Amniotic epithelial cell (primary cell): ENCODE measurements at regions not wholly inside any gene's neighbourhood (a gene's known extent, or its start where the extent isn't known, plus 50 kb on each side); places are given as distances from the start of the nearest gene placed in this dataset.
A peak's percentile ranks its signal among the peaks of the same experiment; 100 is the strongest.

Experiments used
- DNase-seq: peaks from one replicate; pipeline ENCODE4 v3.0.0-alpha.2; 2010; ENCODE audit warnings: low read depth

DNA sequence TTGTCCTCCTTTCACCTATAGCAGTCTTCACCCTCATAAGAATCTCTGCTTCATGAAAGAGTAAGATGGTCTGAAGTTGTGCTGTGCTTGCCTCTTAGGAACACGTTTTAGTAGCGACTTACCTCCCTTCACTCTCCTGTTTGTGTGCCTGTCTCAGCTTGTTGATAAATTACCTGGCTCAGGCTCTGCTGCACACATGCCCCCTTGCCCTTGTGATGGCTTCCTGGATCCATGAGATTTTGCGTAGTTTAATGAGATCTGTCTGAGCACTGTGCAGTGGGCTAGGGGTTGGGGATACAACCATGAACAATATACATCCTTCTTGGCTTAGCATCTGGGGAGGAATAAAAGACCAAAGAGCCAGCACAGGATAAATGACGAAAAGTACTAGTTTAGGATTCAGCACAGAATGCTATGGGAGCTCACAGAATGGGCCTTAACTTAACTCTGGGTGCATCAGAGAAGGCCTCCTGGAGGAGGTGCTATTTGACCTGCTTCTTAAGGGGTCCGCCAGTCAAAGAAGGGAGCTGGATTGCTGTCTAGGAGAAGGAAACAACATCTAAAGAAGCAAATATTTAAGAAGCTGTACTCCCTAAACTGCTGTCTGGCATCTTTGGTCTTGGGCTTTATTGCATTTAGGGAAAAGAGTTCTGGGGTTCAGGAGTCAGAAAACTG is 175.7 kb upstream of the PLXNA2 start:
- DNase-seq, result no peak

DNA sequence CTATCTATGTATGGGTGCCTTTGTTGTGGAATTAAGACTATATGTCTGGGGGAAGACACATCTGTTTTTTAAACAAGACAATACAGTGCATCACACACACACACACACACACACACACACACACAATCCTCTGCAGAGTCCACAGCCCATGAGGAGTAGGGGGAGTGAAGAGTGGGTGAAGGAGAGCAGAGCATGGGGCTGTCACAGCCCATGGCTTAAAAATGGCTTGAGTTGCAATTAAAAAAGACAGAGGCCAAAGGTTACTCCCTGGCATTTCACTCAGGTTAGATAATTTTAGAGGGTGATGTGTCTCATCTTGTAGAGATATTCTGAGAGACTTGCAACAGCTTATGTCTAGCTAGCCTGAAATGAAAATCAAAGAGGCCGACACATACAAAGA is 176.5 kb upstream of the PLXNA2 start:
- DNase-seq, result no peak

DNA sequence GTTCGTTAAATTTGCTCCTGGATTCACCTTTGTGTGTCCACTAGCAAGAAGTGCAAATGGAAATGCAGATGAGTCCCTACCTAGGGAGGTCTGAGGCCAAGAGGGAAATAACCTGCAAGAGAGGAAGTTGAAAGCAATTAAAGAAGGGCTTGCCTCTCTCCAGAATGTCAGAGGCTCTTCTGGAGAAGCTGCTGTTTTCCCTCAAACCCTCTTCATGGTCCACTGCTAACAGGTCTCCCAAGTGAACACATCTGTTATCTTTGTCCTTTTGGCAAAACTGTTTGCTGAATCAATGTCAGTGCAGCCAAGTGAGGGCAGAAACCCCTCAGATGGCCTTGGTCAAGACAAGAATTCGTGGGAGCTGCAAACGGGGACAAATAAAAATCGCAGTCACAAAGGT is 177.3 kb upstream of the PLXNA2 start:
- DNase-seq, result no peak

DNA sequence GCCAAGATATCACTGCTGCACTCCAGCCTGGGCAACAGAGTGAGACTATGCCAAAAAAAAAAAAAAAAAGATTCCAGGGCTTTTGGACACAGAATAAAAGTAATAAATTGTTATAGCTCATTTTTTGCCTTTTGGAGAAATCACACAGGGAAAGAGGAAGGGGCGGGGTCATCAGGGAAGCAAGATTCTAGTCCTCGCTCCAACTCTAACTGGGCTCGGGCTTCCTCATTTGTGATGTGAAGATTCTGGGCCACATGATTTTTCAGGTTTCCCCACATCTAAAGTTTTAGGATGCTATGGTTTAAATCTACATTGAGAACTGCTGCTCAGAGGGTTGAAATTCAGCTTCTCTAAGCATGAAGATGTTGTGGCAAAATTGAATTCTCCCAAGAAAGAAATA is 179.3 kb upstream of the PLXNA2 start:
- DNase-seq, result no peak

DNA sequence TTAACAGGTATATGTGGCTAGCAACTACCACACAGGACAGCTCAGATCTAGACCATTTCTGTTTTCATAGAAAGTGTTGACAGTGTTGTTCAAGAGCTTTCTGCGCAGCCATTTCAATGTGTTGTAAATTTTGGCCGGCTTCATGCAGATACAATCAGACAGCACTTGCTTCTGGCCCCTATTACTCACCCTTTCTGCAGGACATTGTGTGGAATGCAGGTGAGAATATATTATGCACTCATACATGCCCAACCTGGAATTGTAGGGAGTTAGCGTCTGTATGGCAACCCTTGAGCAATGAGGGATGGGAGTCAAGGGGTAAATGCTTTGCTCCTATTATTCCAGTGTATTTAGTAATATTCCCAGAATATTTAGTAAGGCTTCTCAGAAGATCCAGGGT is 180.9 kb upstream of the PLXNA2 start:
- DNase-seq, result no peak

DNA sequence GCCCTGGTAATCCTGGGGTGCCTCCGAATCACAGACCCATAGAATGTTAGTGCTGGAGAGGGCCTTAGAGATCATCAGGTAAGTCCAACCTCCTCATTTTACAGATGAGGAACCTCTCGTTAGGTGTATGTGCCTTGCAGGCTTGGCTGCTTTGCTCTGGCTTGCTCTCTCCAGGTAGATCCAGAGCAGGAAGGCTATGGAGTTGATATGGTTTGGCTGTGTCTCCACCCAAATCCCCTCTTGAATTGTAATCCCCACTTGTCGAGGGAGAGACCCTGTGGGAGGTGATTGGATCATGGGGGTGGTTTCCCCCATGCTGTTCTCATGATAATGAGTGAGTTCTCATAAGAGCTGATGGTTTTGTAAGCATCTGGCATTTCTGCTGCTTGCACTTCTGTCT is 186.0 kb upstream of the PLXNA2 start:
- no peak for DNase-seq

DNA sequence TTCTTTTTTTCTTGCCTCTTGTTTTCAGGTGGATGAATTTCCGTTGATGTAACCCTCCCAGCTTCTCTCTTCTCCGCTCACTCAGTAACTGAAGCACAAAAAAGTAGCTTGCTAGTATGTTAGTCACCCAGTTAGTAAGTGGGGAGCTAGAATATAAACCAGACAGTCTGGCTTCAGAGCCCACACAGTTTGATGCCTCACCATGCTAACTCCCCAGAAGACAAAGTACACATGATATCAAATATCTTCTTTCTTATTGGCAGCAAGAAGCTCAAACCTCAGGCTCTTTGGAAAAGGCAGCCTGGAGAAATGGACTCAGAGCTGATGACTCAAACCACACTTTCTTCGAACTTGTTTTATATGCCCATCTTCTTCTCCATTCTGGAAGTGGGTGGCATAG is 187.5 kb upstream of the PLXNA2 start:
- DNase-seq, result peak; percentile 25

DNA sequence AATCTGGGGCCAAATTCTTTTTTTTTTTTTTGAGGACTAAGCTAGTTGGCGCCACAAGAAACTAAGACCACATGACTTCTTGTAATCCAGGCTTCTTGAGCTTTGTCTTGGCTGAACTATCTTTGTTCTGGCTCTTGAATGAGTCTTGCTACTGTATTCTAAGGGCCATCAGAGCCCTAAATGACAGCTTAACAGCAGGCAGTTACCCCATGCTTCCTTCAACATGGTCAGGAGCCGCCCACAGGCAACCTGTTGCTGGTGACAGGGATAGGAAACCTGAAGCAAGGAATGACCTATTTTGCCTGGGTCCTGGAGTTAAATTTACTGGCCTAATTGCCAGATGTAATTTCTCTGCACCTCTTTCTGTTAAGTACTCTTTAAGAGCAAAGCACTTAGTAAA is 188.2 kb upstream of the PLXNA2 start:
- DNase-seq, result no peak

DNA sequence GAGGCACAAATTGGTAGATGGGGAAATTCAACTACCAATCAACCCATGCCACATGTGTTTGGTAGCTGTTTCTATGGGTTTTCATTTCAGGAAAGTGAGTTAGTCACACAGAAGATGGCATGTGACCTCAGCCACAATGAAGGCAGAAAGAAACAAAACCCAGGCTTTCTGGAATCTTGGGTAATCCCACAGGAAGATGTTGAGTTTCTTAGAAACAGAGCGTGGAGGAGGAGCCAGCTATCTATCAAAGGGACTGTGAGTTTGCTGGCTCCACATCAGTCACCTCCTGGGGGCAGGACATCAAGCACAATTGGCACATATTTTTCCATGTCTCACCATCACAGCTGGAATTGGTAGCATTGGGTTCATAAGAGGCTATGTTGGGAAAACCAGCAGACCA is 188.9 kb upstream of the PLXNA2 start:
- DNase-seq, result peak; percentile 18

DNA sequence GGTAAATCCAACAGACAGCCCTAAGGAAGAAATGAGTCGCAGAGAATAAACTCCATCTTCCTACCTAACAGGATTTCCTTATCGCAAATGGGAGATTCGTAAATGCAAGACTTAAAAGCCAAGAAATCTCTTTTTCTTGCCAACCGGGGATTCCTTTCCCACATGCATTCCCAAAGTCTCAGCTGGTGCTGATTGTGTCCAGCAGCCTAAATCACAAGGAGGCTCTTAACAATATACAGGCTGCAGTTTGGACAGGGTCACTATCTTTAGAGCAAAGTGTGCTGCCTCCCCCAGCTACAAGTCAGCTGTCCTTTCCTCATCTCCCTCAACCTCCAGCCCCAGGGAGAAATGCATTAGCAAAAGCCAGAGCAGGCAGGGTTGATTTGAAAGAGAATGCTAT is 189.8 kb upstream of the PLXNA2 start:
- no peak for DNase-seq

DNA sequence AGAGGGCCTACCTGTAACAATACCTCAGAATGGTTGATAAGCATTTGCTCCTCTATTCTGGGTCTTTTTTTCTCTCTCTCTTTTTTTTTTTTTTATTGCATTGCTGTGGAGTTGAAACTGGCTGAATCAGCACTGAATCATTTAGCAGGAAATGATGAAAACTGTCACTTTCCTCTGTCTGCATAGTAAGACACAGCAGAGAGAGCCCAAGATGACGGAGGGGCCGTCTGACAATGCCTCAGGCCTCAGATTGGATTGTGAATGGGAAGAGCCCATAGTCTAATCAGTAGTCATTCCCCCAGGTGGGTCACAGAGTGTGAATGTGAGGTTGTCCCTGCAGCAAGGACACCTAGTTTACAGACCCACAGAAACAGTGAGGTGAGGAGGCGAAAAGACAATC is 193.2 kb upstream of the PLXNA2 start:
- DNase-seq, result peak; percentile 8

DNA sequence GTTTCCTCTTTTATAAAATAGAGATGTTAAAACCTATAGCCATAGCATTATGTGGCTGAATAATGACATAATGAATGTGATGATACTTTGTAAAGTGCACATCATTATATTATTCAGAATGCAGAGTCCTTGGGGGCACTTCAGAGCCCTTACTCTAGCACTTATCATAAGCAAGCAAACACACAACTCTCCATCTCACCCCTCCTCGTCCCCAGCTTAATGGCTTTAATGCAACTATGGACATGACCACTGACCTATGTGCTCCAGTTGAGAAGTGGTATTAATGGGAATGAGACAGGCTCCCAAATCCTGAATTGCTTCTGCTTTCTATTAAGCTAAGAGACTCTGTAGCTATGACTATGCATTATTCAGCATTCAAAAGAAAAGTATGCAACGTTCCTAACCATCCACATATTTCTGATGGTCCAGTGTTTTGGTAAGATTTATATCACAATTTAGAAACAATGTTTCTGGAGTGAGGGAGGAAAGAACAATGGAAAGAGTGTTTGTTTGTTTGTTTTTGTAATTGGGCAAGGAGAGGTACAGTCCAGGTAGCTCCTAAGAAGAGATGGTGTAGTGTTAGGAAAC is 194.0 kb upstream of the PLXNA2 start:
- no peak for DNase-seq

DNA sequence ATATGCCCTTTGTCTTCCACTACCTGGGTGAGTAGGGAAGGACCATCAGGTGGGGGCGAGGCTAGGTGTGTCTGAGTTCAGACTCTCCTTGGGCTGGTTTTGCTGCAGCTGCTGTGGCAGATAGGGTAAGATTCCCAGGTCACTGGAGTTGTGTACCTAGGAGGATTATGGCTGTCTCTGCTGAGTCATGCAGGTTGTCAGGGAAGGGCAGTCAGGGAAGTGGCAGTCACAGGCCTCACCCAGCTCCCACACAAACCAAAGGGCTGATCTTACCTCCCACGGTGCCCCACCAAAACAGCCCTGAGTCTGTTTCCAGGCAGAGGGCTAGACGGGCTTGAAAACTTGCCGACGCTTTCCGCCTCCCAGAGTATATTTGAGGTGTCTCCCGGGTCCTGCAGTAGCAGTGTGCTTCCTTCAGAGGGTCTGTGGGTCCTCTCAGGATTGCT is 201.6 kb upstream of the PLXNA2 start:
- DNase-seq, result no peak

DNA sequence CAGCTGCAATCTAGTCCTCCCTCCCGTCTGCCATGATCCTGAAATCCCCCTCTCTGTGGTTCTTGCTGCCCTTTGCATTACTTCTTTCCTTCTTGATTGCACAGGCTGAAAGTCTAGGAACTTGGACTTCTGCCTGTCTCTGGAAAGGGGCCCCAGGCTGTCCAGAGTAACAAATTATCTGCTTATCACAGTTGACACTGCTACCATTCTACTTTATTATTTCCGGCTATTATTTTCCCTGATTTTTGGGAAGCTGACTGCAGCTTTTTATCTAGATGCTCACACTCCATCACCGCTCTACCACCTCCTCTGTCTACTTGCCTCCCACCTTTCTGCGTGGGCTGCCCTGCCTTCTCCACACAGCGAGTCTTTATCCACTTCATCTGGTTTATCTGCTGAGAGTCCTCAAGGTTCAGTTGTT is 202.1 kb upstream of the PLXNA2 start:
- DNase-seq, result peak; percentile 12

DNA sequence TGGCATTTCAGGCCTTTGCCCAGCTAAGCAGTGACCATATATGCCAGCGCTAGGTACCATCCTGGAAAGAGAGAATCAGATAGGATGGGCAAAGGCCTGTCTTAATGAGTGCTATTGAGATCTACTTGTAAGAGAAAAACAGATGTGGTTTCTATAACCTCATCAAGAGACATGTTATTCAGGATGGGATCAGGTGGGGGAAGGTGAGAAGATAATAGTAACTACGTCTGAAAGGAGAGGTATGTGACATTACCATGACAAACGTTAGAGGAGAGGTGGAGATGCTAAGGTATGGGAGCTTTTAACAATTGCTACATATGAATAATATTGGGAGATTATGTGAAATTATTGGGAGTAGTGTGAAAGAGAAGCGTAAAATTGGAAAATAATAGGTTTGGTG is 204.2 kb upstream of the PLXNA2 start:
- no peak for DNase-seq

DNA sequence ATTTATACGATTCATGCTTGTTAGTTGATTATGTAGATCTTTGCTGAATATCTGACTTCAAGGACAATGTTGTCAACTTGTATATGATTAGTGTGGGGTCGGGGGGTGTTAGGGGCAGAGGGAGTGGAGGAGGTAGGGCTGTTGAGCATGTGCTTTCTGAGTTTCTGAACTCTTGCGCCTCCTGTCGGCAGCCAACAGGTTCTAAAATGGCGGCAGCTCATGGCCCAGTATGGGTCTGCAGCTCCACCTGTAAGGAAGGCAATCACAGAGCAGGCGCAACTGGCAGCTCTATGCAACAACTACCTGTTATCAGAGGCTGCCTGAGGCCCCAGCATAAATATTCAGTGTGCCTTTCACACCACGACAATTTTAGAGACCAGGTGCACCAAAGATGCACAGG is 205.8 kb upstream of the PLXNA2 start:
- no peak for DNase-seq

DNA sequence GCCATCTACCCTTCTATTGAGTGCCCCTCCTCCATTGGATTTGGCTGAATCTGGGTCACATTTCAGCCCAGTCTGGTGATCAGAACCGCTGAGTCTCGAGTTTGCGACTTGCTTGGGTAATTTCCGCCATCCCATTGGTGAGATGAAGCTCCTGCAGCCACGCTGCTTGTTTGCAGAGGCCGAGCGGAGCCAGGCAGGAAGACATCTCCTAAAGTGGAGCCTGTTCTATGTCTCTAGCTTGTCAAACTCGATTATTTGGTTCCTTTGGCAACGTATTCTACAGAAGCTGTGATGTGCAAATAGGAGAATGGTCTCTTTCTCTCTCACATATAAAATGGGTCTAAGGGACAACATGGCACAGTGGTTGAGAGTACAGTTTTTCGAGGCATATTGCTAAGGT is 206.8 kb upstream of the PLXNA2 start:
- no peak for DNase-seq

DNA sequence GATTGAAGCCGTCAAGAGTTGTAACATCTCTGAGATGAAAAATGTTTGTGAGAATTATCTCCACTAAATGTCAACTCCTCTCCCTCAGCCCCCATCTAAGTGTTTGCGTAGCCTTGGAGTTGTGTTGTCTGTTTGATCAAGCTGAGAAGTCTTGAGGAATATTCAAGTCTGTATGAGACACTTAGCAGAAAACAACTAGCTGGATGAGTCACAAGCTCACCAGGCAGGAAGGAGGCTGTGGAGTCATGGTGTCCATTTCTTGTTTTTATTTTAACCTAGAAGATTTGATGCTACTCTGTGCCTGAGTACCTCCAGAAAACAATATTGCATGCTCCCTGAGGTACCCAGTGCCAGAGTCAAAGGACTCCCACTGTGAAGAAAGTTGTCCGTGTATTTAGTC is 211.6 kb upstream of the PLXNA2 start:
- peak; percentile 13 for DNase-seq

DNA sequence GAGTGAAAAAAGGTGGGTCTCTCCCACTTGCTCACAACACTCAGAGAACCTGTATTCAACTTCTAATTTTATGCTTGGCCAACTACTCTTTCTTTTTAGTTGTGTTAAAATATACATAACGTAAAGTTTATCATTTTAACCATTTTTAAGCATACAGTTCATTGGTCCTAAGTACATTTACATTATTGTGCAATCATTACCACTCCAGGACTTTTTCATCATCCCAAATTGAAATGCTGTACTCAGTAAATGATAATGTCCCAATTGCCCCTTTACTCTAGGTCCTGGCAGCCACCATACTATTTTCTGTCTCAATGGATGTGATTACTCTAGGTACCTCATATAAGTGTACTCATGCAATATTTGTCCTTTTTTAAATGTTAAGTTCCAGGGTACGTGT is 212.3 kb upstream of the PLXNA2 start:
- DNase-seq, result no peak

DNA sequence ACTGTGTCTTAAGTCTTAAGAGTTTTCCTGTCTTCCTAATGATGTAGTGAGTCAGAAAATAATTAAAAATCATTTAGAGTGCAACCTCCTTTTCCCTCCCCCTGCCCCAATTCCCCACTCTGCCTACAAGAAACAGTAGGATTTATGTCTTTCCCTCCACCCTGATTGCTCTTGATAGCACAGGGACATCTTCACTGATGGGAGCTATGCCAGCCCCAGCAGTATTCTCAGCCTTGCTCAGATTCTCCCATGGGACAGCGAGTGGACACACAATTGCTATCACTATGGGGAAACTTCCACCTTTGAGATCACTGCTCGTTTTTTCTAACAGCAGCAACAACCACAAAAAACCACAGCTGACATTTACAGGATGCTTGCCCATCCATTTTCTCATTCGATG is 216.6 kb upstream of the PLXNA2 start:
- DNase-seq, result no peak

DNA sequence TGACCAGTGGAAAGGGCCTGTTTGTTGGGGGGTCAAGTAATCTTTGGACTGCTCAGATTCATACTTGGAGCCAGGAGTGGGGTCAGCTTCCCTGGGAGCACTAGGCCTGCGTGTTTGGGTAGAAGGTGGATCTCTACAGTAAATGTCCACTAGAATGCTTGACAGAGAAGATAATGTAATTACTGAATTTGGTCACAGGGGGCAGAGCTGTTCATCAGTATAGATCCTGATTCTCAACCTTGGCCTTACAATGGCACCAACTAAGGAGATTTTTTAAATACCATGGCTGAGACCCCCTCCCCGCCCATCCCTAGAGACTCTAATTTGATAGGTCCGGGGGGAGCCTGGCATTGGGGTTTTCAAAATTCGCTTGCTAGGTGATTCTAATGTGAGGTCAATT is 217.5 kb upstream of the PLXNA2 start:
- DNase-seq, result no peak

DNA sequence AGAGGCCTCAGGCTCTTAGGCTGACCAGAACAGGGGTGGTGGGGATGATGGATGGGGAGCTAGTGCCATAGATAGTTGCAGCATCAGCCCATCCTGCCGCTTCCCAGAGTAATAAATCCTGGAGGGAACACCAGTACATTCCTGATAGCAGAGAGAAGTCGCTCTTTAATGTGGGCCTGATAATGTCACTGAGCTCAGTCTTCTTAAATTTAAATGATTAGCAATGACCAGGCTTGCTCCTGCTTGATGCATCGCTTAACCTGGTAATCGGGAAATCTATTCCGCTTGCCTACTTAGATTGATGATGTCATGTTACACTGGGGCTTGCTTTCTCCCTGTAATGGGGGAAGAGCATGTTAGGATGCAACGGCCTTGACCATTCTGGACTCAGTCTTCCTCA is 218.6 kb upstream of the PLXNA2 start:
- no peak for DNase-seq

DNA sequence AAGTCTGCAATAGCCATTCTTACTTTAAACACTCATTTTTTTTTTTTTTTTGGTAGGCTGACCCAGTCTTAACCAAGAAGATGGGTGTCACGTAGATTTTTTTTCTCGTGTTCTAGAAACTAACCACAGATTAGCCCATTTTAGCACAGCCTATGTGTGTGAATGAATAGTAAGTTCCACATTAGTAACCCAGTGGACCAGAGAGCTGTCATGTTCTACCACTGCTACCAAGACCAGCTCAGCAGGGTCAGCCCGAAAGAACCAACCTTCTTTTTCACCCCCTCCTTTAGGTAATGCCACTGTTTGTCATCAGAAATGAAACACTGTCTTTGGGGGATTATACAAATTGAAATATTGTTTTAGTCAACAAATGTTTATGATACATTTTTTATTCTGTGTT is 221.1 kb upstream of the PLXNA2 start:
- DNase-seq, result no peak
